Ishikawa (cell line): ENCODE measurements at regions not wholly inside any gene's neighbourhood (a gene's known extent, or its start where the extent isn't known, plus 50 kb on each side); places are given as distances from the start of the nearest gene placed in this dataset.

Experiments used
- CEBPB ChIP-seq: IDR thresholded peaks from 2 replicates; pipeline ENCODE4 v1.6.1; 2012
- EP300 ChIP-seq: IDR thresholded peaks from 2 replicates; pipeline ENCODE4 v1.6.1; 2012; ENCODE audit warnings: borderline replicate concordance
- FOXM1 ChIP-seq: IDR thresholded peaks from 2 replicates; pipeline ENCODE4 v1.6.1; 2012; ENCODE audit warnings: low read depth, borderline replicate concordance
- MAX ChIP-seq: IDR thresholded peaks from 2 replicates; pipeline ENCODE4 v1.6.1; 2012
- NFIC ChIP-seq: IDR thresholded peaks from 2 replicates; pipeline ENCODE4 v1.6.1; 2012
- YY1 ChIP-seq: IDR thresholded peaks from 2 replicates; pipeline ENCODE4 v1.6.1; 2012; ENCODE audit warnings: low read depth

GRCh38 chr11:32008880-32009551 is 81.9 kb upstream of the RCN1 start:
- TF ChIP-seq MAX, result no peak
- no peak for TF ChIP-seq NFIC
- TF ChIP-seq EP300, result no peak
- no peak for TF ChIP-seq FOXM1
- TF ChIP-seq YY1, result no peak
- no peak for TF ChIP-seq CEBPB
